A673 (cell line): ENCODE measurements at regions not wholly inside any gene's neighbourhood (a gene's known extent, or its start where the extent isn't known, plus 50 kb on each side); places are given as distances from the start of the nearest gene placed in this dataset.

ENCODE experiments used
- BruUV-seq: library from RNA; stranded (reverse); fragments of 400-500 nt; replicated peaks from 2 replicates; lab custom pipeline; 2021; lab: Mats Ljungman, UMichigan
- CTCF ChIA-PET: fragments of 300-600 bp; sonication (Branson Sonifier 250); formaldehyde crosslinking; loops from one replicate; lab custom pipeline; 2022; ENCODE audit warnings: antibody characterized with exemption; lab: Charles Lee
- POLR2A ChIA-PET: fragments of 300-600 bp; sonication (Branson Sonifier 250); formaldehyde crosslinking; loops from one replicate; lab custom pipeline; 2022; ENCODE audit warnings: antibody characterized with exemption; ENCODE audit not compliant: low non-redundant PET; lab: Charles Lee
- DNase-seq: peaks from one replicate; pipeline ENCODE4 v3.0.0-alpha.2; 2015; ENCODE audit warnings: low spot score
- H3K27ac ChIP-seq: fragments of 200-600 bp; sonication (generic); 2 replicates; pipeline ENCODE4 v1.5.1; 2016; ENCODE audit warnings: mixed run types, low read depth, mild to moderate bottlenecking, mixed read lengths, antibody characterized with exemption, low read length; ENCODE audit not compliant: poor library complexity, severe bottlenecking
- H3K27me3 ChIP-seq: fragments of 200-600 bp; sonication (generic); replicated peaks from 2 replicates; pipeline ENCODE4 v1.6.1; 2017; ENCODE audit warnings: mixed run types, low read depth, mild to moderate bottlenecking, mixed read lengths, antibody characterized with exemption, low read length; ENCODE audit not compliant: insufficient read depth, poor library complexity
- H3K36me3 ChIP-seq: fragments of 200-600 bp; sonication (generic); 2 replicates; pipeline ENCODE4 v1.6.1; 2016; ENCODE audit warnings: mixed run types, mild to moderate bottlenecking, mixed read lengths, antibody characterized with exemption, low read length; ENCODE audit not compliant: insufficient read depth, poor library complexity, severe bottlenecking
- H3K4me1 ChIP-seq: fragments of 200-600 bp; sonication (generic); 2 replicates; pipeline ENCODE4 v1.6.1; 2017; ENCODE audit warnings: mixed run types, mild to moderate bottlenecking, mixed read lengths, antibody characterized with exemption, low read length; ENCODE audit not compliant: insufficient read depth, poor library complexity, severe bottlenecking
- H3K4me3 ChIP-seq: fragments of 200-600 bp; sonication (generic); 2 replicates; pipeline ENCODE4 v1.5.1; 2016; ENCODE audit warnings: low read depth, mixed run types, mild to moderate bottlenecking, mixed read lengths, low read length; ENCODE audit not compliant: poor library complexity, severe bottlenecking
- H3K9me3 ChIP-seq: fragments of 200-600 bp; sonication (generic); 2 replicates; pipeline ENCODE4 v1.6.1; 2016; ENCODE audit warnings: mixed run types, low read depth, mild to moderate bottlenecking, mixed read lengths, antibody characterized with exemption, low read length; ENCODE audit not compliant: poor library complexity, severe bottlenecking
- EZH2 ChIP-seq: fragments of 200-600 bp; sonication (generic); IDR thresholded peaks from 2 replicates; pipeline ENCODE4 v1.6.1; 2017; ENCODE audit warnings: borderline replicate concordance, low read depth, mild to moderate bottlenecking, mixed read lengths, antibody characterized with exemption, low read length; ENCODE audit not compliant: poor library complexity, severe bottlenecking
- intact Hi-C: fragments of 100-400 bp; cut with micrococcal nuclease; formaldehyde crosslinking; loops from one replicate; pipeline ENCODE4 v1.10.0; 2022; ENCODE audit not compliant: unreplicated experiment
- TF ChIP-seq, protein P1 (sequence below): fragments of 300-800, 200-600 bp; sonication (generic); conservative IDR thresholded peaks from 2 replicates; pipeline ENCODE4 v1.5.1; 2017; ENCODE audit warnings: low read depth, mild to moderate bottlenecking, antibody characterized with exemption, low read length, moderate library complexity, mixed read lengths

DNA sequence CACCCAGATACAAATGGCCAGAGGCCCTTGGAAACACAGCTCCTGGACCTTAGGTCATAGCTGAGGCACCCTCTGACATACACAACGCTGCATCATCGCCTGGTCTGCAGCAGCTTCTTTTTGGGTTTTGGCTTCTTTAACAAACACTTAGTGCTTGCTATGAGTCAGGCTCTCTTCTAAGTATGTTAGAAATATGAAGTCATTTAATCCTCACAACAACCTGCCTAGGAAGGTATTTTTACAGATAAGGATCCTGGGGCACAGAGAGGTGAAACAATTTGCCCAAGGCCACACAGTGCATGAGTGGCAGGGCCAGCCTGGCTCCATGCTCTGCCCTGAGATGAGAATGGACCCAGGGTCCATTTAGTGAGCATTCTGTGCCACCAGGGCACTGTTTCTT lies 96.6 kb downstream of the TMEM17 start:
- no peak for DNase-seq
- TF ChIP-seq, protein P1, sequence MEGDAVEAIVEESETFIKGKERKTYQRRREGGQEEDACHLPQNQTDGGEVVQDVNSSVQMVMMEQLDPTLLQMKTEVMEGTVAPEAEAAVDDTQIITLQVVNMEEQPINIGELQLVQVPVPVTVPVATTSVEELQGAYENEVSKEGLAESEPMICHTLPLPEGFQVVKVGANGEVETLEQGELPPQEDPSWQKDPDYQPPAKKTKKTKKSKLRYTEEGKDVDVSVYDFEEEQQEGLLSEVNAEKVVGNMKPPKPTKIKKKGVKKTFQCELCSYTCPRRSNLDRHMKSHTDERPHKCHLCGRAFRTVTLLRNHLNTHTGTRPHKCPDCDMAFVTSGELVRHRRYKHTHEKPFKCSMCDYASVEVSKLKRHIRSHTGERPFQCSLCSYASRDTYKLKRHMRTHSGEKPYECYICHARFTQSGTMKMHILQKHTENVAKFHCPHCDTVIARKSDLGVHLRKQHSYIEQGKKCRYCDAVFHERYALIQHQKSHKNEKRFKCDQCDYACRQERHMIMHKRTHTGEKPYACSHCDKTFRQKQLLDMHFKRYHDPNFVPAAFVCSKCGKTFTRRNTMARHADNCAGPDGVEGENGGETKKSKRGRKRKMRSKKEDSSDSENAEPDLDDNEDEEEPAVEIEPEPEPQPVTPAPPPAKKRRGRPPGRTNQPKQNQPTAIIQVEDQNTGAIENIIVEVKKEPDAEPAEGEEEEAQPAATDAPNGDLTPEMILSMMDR: no peak
- no peak for TF ChIP-seq EZH2
- Histone ChIP-seq H3K36me3 (no peaks in the 10 kb centered on the region), H3K4me3 (no peak overlapping the region), H3K27me3 (no peaks in the 10 kb centered on the region), H3K4me1 (no peaks in the 10 kb centered on the region), H3K27ac (no peak overlapping the region), H3K9me3 (no peaks in the 10 kb centered on the region)
- CTCF ChIA-PET: interaction anchor here (0.6 kb wide), 1 partner anchor 686 kb away, joined by 4 read pairs; no protein-coding TSS in a partner anchor
- BruUV-seq: no TSS peak
- intact Hi-C loops: no loop called here
- POLR2A ChIA-PET: no interaction called here

DNA sequence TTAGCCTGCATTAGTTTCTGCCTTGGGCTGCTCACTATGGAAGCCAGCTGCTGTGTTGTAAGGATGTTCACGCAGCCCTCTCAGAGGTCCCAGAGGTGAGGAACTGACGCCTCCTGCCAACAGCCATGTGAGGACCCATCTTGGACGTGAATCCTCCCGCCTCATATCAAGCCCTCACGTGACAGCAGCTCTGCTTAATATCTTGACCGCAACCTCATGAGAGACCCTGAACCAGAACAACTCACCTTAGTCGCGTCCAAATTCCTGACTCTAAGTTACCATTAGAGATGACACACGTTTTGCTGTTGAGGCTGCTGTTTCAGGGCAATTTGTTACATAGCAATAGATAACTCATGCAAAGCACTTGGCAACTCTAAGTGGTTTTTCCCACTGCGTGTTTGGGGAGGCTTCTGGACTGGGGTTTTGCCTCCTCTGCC lies 97.7 kb downstream of the TMEM17 start:
- CTCF ChIA-PET: interaction anchor here (0.6 to 0.7 kb wide), 2 partner anchors 23 to 250 kb away, joined by 3 to 5 read pairs; no protein-coding TSS in a partner anchor
- intact Hi-C loops: no loop called here
- Histone ChIP-seq H3K27me3 (no peaks in the 10 kb centered on the region), H3K4me1 (no peaks in the 10 kb centered on the region), H3K4me3 (no peak overlapping the region), H3K9me3 (no peaks in the 10 kb centered on the region), H3K27ac (no peak overlapping the region), H3K36me3 (no peaks in the 10 kb centered on the region)
- TF ChIP-seq, protein P1: no peak
- no peak for TF ChIP-seq EZH2
- POLR2A ChIA-PET: interaction anchor here (0.7 kb wide), 1 partner anchor 334 kb away, joined by 3 read pairs; no protein-coding TSS in a partner anchor
- BruUV-seq: no TSS peak
- no peak for DNase-seq

DNA sequence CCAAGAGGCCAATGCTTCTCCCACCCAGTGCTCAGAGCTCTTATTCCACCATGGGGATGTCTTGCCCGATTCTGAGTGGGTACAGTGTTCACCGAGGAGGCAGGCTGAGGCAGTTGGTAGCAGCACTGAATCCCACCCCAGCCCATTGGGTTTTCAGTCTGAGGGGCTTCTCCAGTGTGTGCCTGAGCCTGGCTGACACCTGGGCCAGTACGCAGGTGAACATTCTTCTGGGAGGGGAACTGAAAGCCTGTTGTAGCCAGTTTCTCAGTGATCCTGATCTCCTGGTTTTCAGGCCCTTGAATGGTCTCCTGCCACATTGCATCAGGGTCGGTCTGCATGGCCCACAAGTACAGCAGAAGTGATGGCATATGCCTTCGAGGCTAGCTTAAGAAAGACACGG lies 98.2 kb downstream of the TMEM17 start:
- intact Hi-C loops: no loop called here
- POLR2A ChIA-PET: no interaction called here
- CTCF ChIA-PET: interaction anchor here (0.6 kb wide), 1 partner anchor 24 kb away, joined by 5 read pairs; no protein-coding TSS in a partner anchor

More for the DNA sequence above, 98.2 kb downstream of the TMEM17 start:
- Histone ChIP-seq H3K9me3 (no peaks in the 10 kb centered on the region), H3K36me3 (no peaks in the 10 kb centered on the region), H3K4me1 (no peaks in the 10 kb centered on the region), H3K27me3 (no peaks in the 10 kb centered on the region), H3K27ac (no peak overlapping the region), H3K4me3 (no peak overlapping the region)
- no TSS peak for BruUV-seq
- DNase-seq: no peak
- TF ChIP-seq, protein P1: no peak
- no peak for TF ChIP-seq EZH2
